ENCODE measurements at regions not wholly inside any gene's neighbourhood (a gene's known extent, or its start where the extent isn't known, plus 50 kb on each side); places are given as distances from the start of the nearest gene placed in this dataset.

- TF ChIP-seq ZFP36 (IDR thresholded peaks at IDR 0.05; ENCODE audit: low read depth, low read length, partially characterized antibody), result no peak
- TF ChIP-seq KAT8 (IDR thresholded peaks at IDR 0.05; ENCODE audit: low read depth), result no peak
- no peak for TF ChIP-seq RERE (CRISPR knock-in tag; IDR thresholded peaks at IDR 0.05; ENCODE audit: borderline replicate concordance)
- TF ChIP-seq ZNF133 (CRISPR knock-in tag; IDR thresholded peaks at IDR 0.05), result no peak
- TF ChIP-seq SREBF1 (IDR thresholded peaks at IDR 0.05; ENCODE audit: borderline replicate concordance, low read depth, low read length), result no peak
- no peak for TF ChIP-seq MEIS2 (IDR thresholded peaks at IDR 0.05; ENCODE audit: partially characterized antibody)
- TF ChIP-seq ZNF232 (CRISPR knock-in tag; IDR thresholded peaks at IDR 0.05), result no peak
- no peak for TF ChIP-seq DNMT1 (IDR thresholded peaks at IDR 0.05)
Measured at GRCh38 chr18:4906856-4907255, 290.2 kb downstream of the AKAIN1 start (continued).
